Glomerular visceral epithelial cell (primary cell): ENCODE measurements at regions not wholly inside any gene's neighbourhood (a gene's known extent, or its start where the extent isn't known, plus 50 kb on each side); places are given as distances from the start of the nearest gene placed in this dataset.
A peak's percentile ranks its signal among the peaks of the same experiment; 100 is the strongest.
"Not testable (repeated sequence)": the region's sequence is repeated elsewhere in the genome, so short reads cannot be mapped to it uniquely, and the experiment has no call there.

Experiments used
- DNase-seq: peaks from one replicate; pipeline ENCODE4 v3.0.0-alpha.2; 2016; ENCODE audit errors: extremely low spot score

DNA sequence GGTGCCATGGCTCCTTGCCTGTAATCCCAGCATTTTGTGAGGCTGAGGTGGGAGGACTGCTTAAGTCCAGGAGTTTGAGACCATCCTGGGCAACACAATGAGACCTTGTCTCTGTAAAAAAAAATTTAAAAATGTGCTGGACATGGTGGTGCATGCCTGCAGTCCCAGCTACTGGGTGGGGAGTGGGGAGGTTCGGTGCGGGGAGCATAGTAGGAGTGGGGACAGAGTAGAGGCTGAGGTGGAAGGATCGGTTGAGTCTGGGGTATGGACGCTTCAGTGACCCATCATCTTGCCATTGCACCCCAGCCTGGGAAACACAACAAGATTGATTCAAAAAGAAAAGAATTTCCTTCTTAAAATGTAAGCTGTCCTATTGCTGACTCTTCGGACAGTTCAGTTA is 1490.0 kb upstream of the GBE1 start:
- no peak for DNase-seq

DNA sequence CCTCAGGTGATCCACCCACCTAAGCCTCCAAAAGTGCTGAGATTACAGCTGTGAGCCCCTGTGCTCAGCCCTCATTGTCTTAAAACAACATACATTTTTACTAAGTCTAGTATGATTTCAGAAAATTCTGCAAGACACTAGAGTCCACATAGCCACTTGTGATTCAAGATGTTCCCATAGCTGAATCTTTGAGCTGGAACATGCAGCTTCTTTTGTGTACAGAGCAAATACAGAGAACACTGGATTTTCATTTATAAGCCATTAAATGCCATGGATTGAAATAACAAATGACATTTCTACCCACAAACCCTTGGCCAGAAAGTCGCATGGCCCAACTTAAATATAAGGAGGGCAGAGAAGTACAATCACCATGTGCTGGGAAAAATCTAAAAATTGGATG is 1489.2 kb upstream of the GBE1 start:
- DNase-seq, result no peak

DNA sequence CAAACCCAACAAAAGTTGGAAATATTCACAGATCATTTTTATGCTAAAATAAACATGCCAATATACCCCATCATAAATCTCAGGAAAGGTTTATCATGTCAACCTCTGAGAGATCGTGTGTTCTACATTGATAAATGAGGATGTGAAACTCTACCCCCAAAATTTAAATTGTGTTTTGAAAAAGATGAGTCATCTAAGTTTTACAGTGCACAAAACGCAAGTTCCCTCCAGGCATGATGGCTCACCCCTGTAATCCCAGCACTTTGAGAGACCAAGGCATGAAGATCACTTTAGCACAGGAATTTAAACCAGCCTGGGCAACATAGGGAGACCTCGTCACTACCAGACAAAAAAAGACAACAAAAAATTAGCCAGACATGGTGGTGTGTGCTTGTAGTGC is 1487.0 kb upstream of the GBE1 start:
- DNase-seq, result no peak

DNA sequence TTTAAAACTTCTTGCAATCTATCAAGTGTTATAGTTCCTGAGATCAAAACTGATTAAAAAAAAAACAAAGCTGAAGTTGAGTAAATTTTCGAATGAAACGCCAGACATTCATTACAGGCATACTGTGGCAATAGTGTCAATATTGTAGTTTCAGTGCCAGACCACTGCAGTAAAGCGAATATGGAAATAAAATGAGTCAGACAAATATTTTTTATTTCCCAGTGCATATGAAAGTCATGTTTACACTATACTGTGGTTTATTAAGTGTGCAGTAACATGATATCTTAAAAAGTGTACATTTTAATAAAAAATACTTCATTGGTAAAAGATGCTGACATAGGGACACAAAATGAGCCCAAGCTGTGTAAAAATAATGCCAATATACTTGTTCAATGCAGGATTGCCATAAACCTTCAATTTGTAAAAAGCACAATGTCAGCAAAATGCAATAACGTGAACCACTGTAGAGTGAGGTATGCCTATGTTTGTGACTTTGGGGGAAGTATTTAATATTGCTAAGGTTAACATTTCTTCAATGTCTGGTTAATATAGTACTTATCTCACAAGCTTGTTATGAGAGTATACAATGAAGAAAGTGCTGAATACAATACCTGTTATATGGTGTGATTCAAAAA is 1473.9 kb upstream of the GBE1 start:
- DNase-seq, result no peak

DNA sequence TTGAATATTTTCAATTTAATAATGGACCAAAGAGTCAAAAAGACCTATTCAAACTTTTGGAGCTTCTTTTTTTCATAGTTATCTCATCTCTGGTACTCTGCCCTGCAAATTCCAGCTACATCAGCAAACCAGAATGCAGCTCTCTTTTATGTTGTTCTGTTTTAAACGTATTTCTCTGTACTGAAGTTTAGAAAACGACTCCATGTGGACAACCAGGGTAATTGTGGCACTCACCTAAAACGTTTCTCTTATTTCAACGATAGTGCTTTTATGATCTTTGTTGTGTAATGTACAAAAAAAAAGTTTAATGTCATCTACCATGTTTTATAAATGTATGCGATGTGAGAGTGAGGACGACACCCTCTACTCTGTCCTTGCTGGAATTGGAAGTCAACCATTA is 1472.3 kb upstream of the GBE1 start:
- DNase-seq, result no peak

DNA sequence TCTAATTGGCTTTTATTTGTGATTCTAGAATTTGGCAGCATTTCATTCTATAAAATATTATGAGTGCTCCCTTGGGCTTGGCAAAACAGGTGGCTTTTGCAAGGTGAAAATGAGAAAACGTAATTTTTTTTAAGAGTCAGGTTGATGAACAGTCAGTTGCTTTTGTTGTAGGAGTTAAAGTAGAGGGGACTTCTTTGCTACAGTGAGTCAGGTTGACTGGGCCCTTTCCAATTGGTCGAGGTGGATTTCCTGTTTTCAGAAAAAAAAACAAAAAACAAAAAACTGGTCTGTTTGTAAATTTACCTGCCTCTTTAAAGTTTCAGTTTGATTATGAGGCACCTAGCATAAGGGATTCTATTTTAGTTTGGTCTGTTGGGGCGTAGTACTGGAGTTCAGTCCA is 1469.4 kb upstream of the GBE1 start:
- DNase-seq, result no peak

DNA sequence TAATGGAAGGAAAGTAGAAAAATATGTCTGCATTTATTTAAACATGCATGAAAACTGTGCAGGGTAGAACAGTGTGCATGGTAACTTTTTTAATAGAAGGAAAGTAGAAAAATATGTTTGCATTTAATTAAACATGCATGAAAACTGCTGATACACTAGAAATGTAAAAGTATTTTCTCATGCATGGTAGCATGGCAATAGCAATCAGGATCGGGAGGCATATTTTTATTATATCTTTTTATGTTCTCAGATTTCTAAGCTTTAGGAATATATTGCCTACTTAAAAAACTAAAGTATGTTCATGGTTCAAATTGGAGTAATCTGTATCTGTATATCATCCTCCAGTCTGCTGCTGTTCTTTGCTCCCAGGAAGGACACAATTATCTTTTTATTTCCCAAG is 1468.9 kb upstream of the GBE1 start:
- no peak for DNase-seq

DNA sequence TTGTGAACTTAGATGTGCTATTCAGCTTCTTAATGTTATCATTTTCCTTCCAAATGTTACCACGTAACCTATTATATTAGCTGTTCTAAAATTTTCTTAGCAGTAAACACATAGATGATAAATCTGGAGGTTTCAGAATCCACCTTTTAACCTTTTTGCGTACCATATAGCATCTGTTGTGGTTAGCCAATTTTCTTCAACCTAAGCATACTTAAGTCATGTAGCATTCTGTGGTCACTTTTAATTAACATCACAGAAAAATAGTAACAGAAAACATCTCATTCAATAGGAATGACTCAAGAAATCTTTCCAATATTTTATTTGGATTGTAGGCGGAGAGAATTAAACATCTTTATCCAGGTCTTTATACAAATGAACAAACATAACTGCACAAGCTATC is 1465.3 kb upstream of the GBE1 start:
- DNase-seq, result no peak

DNA sequence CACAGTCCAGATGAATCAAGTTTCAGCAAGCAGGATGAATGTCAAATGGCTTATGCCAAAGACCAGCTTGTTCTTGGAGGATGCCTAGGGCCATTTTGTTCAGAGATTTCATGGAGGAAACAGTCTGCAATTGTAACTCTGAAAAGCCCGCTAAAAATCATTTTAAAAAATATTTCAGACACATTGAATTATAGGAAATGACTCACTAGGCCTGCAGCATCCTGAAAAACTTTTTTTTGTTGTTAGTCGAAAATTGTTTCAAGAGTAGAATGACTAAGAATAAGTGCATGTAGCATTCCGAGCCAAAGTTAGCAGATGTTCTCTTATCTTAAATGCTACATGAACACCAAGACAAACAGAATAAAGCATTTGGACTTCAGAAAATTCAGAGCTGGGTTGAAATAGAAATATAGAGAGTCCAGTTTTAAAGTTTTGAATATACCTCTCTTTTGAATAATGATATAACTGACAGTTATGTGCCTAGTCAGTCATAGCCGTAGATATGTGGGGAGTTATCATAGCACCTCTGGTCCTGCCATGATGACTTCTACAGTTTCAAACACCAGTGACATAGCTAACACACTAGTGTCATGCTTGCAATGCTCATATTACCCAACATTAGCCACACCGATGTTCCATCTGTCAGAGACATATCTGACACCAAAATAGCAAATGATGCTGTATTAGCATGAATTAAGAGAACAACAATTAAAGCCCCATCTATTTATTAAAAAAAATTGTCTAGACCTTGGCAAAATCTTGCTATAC is 1462.8 kb upstream of the GBE1 start:
- DNase-seq, result no peak

DNA sequence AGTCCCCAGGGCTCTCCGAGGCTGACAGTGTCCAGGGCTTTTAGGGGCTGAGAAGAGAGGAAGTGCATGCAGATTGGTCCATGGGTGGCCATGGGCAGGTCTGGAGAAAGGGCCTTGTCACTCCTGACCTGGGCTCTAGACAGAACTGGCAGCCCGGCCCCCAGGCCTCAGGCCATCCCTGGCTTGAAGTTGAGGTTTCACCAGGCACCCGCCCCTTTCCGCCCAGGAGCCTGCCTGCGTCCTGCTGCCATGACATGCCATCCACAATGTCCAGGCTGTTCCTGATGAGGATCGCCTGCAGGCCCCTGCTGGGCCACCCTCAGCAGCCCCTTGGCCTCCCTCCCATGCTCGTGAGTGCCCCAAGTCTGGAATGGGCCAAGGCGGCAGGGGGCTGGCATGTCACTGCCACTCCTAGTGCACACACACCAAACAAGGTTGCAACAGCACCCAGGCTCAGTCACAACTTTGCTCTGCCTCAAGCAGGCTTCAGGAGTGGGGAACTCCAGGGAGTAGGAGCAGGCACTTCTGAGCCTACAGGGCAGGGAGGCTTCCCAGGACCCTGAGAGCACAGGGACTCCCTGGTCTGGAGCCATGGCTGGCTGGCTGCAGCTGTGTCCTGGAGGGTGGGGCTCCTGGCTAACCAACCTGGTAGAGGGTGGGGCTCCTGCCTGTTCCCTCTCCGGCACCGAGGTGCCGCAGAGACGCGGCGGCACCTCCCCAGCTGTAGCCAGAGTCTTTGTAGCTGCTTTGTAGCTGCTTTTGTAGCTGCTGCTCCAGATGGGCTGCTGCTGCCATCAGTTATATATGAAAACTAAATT is 1457.1 kb upstream of the GBE1 start:
- no peak for DNase-seq

DNA sequence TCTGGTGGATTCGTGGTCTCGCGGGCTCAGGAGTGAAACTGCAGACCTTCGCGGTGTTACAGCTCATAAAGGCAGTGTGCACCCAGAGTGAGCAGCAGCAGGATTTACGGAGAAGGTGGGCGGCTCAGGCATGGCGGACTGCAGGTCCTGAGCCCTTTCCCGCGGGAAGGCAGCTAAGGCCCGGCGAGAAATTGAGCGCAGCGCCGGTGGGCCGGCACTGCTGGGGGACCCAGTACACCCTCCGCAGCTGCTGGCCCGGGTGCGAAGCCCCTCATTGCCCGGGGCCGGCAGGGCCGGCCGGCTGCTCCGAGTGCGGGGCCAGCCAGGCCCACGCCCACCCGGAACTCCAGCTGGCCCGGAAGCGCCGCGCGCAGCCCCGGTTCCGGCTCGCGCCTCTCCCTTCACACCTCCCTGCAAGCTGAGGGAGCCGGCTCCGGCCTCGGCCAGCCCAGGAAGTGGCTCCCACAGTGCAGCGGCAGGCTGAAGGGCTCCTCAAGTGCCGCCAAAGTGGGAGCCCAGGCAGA is 1456.2 kb upstream of the GBE1 start:
- not testable (repeated sequence) for DNase-seq

DNA sequence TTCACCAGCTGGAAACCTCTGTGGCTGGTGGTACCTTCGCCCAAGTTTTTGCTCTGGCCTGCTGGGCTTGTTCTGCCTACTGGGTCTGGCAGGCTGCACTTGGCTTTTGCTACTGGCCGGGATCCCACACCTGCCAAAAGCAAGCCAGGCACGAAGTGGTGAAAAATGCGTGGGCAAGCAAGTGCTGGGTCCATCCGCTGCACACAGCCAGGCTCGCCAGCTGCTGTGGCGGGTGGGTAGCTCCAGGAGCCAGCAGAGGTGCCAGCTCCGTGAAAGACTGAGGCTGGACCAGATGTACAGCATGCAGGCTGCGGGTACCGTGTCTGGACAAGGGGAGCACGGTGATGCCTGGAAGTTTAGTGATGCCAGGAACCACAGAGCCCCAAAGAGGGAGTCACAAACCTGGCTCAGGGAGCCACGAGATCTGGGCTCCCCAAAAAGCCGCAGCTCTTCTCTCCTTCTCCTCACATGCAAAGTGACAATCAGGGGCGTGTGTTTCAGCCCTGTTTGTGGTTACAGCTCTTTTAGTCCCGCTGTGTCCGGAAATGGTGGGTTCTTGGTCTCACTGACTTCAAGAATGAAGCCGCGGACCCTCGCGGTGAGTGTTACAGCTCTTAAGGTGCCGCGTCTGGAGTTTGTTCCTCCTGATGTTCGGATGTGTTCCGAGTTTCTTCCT is 1455.6 kb upstream of the GBE1 start:
- no peak for DNase-seq

DNA sequence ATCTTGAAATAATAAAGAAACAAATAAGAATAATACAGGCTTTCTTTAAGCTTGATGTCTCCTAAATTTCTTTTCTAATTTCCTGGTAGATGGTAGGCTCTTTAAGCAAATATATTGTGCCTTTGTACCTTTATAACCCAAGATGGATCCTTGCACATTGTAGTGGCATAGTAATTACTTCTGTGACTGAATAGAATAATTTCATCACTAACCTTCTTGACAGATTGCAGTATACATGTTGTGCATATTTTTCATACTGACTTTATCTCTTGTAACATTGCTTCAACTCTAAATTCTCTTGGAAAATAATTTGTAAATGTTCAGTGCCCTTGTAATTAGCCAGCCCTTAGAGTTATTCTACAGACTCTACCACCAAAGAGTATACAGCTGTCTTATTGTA is 1433.8 kb upstream of the GBE1 start:
- no peak for DNase-seq

DNA sequence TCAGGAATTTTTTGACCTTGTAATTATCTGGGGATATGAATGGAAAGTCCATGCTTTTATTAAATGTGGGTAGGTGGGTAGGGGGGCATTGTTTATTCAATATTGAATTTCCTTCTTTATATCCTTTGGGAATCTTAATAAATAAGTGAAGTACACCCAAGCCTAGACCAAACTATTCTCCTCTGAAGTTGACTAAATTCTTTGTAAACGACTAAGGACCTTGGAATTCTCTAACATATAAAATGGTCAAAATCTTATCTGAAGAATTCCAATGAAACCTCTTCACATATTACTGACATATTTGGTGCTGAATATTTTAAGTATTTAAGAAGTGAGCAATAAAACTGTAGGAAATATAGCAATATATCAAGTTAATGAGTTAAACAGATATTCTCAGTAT is 1432.1 kb upstream of the GBE1 start:
- peak; percentile 6 for DNase-seq

DNA sequence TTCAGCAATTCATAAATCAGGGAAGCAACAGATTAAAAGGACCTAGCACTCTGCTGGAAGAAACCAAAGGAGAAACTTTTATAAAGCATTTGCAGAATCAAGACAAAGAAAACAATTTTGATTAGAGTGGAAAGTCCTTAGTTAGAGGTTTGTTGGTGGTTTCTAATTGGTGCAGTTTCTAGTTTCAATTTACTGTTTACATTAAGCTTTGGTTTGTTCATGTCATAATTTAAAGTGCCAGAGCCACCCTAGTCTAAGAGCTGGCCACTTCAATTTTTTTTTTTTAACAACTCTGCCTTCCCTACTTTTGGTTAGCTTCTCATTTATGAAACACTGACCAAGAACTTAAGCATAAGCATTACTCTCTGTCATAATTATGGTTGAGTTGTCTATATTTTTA is 1428.2 kb upstream of the GBE1 start:
- no peak for DNase-seq

DNA sequence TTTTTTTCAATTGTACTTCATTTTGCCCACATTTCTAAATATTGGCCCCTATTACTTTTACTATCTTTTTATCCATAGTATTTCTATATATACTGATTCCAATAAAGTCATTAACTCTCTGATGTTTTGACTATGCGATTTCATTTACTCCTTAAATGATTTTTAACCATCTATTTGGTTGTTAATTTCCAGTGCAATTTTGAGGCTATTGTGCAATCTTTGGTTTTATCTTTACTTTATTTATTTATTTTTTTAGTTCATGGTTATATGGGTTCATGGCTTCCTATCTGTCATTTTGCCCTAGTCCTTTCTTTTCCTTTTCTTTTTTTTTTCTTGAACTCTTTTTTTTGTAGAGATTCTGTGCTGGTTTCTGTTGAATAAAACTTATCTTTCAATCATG is 1408.0 kb upstream of the GBE1 start:
- no peak for DNase-seq

DNA sequence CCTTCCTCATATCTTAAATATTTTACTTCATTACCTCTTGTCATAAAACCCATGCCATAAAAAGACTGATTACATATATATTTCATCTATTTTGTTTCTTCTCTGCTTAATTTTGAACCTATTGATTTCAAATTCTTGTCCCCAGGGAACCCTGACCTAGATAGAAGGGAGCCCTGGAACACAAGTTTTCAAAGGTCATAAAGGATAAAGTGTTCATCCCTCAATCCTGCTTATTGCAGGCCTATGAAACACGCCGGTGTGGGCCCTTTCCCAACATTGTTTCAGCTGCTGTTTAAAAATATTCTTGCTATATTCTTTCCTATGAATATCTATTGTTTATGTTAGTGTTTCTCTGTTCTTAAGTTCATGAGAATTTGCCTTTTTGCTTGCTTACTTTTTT is 1389.5 kb upstream of the GBE1 start:
- no peak for DNase-seq

DNA sequence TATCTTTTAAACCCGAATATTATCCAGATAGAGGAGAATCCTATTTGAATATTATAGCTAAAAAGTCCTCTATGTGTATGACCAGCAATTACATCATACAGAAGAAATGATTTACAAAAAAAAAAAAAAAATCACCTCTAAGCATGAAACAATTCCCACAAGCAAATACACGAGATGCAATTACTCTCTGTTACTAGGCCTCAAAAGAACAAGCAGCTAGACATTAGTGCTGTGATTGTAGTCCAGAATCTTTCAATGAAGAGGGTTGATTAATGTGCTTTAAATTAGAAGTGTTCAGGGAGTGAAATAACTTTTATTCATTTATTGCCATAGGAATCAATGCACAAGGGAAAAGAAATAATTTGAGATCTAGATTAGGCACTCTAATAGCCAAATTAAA is 1379.5 kb upstream of the GBE1 start:
- DNase-seq, result no peak

DNA sequence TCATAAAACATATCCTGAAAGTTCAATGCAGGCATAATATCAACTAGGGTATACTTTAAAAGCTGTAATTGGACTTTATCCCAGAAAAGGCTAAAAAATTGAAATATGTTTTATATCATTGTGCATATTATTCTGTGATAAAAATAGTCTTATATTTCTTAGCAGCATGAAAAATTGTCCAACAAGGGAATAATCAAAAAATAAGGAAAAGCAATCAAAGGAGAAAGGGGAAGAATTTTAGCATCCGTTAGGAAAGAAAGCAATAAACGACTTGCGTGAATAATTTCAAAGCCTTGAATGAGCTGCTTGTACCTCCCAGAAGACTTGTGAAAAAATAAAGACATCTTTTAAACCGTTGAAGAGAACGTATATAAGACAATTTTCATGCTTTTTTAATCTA is 1369.8 kb upstream of the GBE1 start:
- DNase-seq, result no peak

DNA sequence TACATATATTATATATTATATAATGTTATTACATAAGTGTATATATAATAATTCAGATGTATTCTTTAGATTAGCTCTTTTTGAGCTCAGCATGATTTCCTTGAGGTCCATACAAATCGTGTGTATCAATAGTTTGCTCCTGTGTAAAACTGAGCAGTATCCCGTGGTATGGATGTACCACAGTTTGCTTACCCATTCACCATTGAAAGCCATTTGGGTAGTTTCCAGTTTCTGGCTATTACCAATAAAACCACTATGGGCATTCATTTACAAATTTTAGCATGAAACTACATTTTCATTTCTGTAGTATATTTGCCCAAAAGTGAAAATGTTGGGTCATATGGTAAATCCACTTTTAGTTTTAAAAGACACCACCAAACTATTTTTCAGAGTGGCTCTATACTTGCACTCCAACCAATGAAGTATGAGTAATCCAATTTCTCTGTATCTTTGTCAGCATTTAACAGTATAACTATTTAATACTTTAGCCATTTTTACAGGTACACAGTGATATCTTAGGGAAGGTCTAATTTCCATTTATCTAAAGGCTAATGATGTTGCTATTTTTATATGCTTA is 1361.4 kb upstream of the GBE1 start:
- no peak for DNase-seq

DNA sequence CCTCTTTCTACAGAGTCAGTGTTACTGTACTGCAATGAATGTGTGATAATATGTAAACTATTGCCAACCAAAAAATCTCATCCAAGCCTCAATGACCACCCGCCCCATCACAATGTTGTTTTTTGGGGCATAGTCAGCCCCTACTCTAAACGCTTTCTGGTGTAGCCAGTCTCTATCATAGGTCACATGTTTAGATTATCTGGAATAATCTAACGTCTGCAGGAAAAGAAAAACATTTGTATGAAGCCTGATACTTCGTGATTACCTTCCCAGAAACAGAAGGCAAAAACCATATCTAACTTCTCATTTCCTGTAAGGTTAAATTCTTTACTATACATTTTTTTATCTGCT is 1331.8 kb upstream of the GBE1 start:
- no peak for DNase-seq
